Gastroesophageal sphincter (tissue), 4 donors: ENCODE measurements at regions not wholly inside any gene's neighbourhood (a gene's known extent, or its start where the extent isn't known, plus 50 kb on each side); places are given as distances from the start of the nearest gene placed in this dataset.

Experiments used
- ATAC-seq: fragments of 150-250 bp; one replicate; pipeline ENCODE4 v1.9.1; 2016; ENCODE audit warnings: mild to moderate bottlenecking, moderate library complexity
- H3K27ac ChIP-seq, 4 donors: fragments of 200-600 bp; sonication (generic) in 3 of 4; 1 replicate in 3 of 4; 2 replicates in 1 of 4; pipeline ENCODE4 v1.5.1; 2016 to 2019
- H3K27me3 ChIP-seq: fragments of 200-600 bp; sonication (generic); one replicate; pipeline ENCODE4 v1.5.1; 2019
- H3K36me3 ChIP-seq, 2 donors: fragments of 200-600 bp; sonication (generic); one replicate each; pipeline ENCODE4 v1.5.1; 2019; ENCODE audit warnings: control low read depth in 1 of 2
- H3K4me1 ChIP-seq, 3 donors: fragments of 200-600 bp; sonication (generic); 1 replicate in 2 of 3; 2 replicates in 1 of 3; pipeline ENCODE4 v1.5.1; 2016 to 2019; ENCODE audit warnings: control low read depth in 2 of 3
- H3K4me3 ChIP-seq, 2 donors: fragments of 200-600 bp; sonication (generic); one replicate each; pipeline ENCODE4 v1.5.1; 2019; ENCODE audit warnings: mild to moderate bottlenecking in 1 of 2, moderate library complexity in 1 of 2
- H3K9me3 ChIP-seq, 3 donors: fragments of 200-600 bp; sonication (generic); one replicate each; pipeline ENCODE4 v1.5.1; 2017 to 2019; ENCODE audit warnings: control low read depth in 2 of 3
- EP300 ChIP-seq: sonication (generic); formaldehyde crosslinking; IDR thresholded peaks from one replicate; pipeline ENCODE4 v1.6.1; 2017; ENCODE audit warnings: antibody characterized with exemption, mild to moderate bottlenecking
- POLR2A ChIP-seq, 2 donors: fragments of 450-650 bp; IDR thresholded peaks; one replicate each; pipeline ENCODE4 v1.6.1; 2017; ENCODE audit warnings: antibody characterized with exemption in 2 of 2, mild to moderate bottlenecking in 2 of 2, moderate library complexity in 1 of 2
- POLR2AphosphoS5 ChIP-seq: sonication (generic); formaldehyde crosslinking; IDR thresholded peaks from one replicate; pipeline ENCODE4 v1.6.1; 2017; ENCODE audit warnings: antibody characterized with exemption
- WGBS, 2 donors: methylation state at CpG; one replicate each; pipeline ENCODE4 v1.1.5; 2018; ENCODE audit warnings: low coverage in 1 of 2; 5-methylcytosine and 5-hydroxymethylcytosine counted together
- TF ChIP-seq, protein P1 (sequence below), 4 experiments: fragments of 200-600 bp in 2 of 4; fragments of 450-650 bp in 2 of 4; sonication (generic) in 1 of 4; IDR thresholded peaks; one replicate each; pipeline ENCODE4 v1.5.1; 2017 to 2019; ENCODE audit warnings: antibody characterized with exemption in 4 of 4, mild to moderate bottlenecking in 2 of 4, moderate library complexity in 2 of 4

DNA sequence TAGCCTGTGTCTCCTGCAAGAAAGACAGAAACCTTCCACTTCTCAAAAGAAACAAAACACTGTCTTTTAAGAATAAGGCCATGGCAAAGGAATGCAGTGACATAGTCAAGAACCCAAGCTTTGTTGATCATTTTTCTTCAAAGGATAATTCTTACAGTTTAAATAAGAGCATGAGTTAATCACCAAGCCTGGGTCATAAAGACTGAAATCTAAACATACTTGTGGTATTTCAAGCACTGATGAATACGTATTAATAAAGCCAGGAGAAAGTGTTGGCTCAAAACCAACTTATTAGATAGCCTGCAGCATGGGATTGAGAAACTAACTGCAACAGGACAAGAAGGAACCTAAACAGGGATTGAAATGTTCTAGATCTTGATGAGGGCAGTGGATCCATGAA, 143.3 kb upstream of the MTNR1B start:
- Histone ChIP-seq H3K36me3 (no peaks in the 10 kb centered on the region), H3K9me3 (no peaks in the 10 kb centered on the region), H3K27me3 (no peaks in the 10 kb centered on the region), H3K27ac (no peak overlapping the region), H3K4me3 (no peak overlapping the region), H3K4me1 (peaks cover 0 to 21% (median 3%) of the 10 kb centered on the region in 3 donors)
- ATAC-seq: no peak
- 33 to 50% methylated on average over 1 of the region's 1 CpG for WGBS, 2 donors
- TF ChIP-seq EP300 (no peak), POLR2AphosphoS5 (peak; percentile 19)

DNA sequence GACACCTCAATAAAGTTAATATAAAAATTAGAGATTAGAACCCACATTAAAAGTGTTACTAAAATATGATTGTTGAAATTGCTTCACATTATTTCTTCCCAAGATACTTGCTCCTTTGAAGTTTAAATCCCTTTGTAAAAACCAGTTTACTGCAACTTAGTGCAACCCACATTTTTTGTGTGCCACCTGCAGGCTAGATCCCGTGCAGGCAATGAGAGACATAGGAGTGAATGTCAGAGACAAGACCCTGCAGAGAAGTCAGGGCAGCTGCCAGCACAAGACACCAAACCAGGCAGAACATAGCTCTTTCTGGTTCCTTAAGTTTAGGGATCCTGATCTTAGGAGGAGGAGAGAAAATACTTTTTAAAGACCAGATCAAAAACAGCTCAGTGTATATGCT, 142.8 kb upstream of the MTNR1B start:
- Histone ChIP-seq H3K9me3 (no peaks in the 10 kb centered on the region), H3K27ac (no peak overlapping the region), H3K27me3 (no peaks in the 10 kb centered on the region), H3K36me3 (no peaks in the 10 kb centered on the region), H3K4me3 (no peak overlapping the region), H3K4me1 (peaks cover 0 to 21% (median 3%) of the 10 kb centered on the region in 3 donors)
- no peak for ATAC-seq
- no peak for TF ChIP-seq EP300
- TF ChIP-seq POLR2AphosphoS5: no peak
- no peak for TF ChIP-seq POLR2A (IDR thresholded peaks at IDR 0.05)
- TF ChIP-seq, protein P1, sequence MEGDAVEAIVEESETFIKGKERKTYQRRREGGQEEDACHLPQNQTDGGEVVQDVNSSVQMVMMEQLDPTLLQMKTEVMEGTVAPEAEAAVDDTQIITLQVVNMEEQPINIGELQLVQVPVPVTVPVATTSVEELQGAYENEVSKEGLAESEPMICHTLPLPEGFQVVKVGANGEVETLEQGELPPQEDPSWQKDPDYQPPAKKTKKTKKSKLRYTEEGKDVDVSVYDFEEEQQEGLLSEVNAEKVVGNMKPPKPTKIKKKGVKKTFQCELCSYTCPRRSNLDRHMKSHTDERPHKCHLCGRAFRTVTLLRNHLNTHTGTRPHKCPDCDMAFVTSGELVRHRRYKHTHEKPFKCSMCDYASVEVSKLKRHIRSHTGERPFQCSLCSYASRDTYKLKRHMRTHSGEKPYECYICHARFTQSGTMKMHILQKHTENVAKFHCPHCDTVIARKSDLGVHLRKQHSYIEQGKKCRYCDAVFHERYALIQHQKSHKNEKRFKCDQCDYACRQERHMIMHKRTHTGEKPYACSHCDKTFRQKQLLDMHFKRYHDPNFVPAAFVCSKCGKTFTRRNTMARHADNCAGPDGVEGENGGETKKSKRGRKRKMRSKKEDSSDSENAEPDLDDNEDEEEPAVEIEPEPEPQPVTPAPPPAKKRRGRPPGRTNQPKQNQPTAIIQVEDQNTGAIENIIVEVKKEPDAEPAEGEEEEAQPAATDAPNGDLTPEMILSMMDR (IDR thresholded peaks at IDR 0.05): no peak
- 57% methylated on average over 1 of the region's 1 CpG; no CpG with 5 or more reads in 1 of the 2 donors for WGBS, 2 donors

DNA sequence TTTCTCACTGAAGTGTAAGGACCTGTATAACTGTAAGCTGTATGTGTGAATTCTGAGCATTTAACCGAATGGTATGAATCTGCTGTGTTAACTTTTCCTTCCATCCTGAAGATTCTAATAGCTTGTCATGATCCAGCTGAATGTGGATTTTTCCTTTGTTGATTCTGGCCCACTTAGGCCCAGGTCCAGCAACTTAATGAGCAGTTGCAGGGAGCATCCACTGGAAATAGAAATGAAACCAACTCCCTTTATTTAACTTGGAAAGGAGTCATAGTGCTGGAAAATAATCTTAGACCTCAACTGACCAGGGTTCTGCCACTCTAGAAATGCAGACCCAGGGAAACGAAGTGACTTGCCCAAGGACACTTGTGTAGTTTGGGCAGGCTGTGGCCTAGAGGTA, 142.3 kb upstream of the MTNR1B start:
- no peak overlapping the region for H3K27ac ChIP-seq
- TF ChIP-seq POLR2A (IDR thresholded peaks at IDR 0.05) (no peak), EP300 (no peak), POLR2AphosphoS5 (no peak)
- TF ChIP-seq, protein P1 (IDR thresholded peaks at IDR 0.05): no peak
- no peak for ATAC-seq
- H3K9me3 ChIP-seq: no peaks in the 10 kb centered on the region
- no peaks in the 10 kb centered on the region for H3K27me3 ChIP-seq
- no peaks in the 10 kb centered on the region for H3K36me3 ChIP-seq
- peaks cover 0 to 21% (median 3%) of the 10 kb centered on the region in 3 donors for H3K4me1 ChIP-seq
- no peak overlapping the region for H3K4me3 ChIP-seq
- 42 to 50% methylated on average over 1 to 2 of the region's 2 CpGs for WGBS, 2 donors

DNA sequence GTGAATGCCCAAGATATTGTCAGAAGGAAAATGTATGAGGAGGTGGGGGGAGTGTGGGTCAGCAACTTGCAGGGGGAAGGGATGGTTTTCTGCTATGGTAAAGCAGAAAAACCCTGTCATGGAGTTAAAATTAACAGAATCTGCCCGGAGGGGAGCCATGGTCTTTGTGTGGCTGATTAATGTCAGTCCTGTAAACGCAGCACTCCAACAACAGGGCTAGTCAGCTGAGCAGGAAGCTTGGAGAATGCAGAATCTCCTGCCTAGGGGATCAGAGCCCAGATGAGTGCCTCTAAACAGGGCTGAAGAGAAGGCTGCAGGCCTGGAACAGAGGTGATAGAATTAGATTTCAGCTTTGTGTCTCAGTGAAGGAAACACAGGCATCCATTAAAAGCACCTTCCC, 140.9 kb upstream of the MTNR1B start:
- H3K9me3 ChIP-seq: no peaks in the 10 kb centered on the region
- H3K4me3 ChIP-seq: no peak overlapping the region
- H3K4me1 ChIP-seq: peaks cover 0 to 21% (median 3%) of the 10 kb centered on the region in 3 donors
- WGBS, 2 donors: 25 to 83% methylated on average over 1 of the region's 2 CpGs
- H3K36me3 ChIP-seq: no peaks in the 10 kb centered on the region
- TF ChIP-seq, protein P1 (IDR thresholded peaks at IDR 0.05): no peak
- H3K27ac ChIP-seq: no peak overlapping the region
- ATAC-seq: no peak
- no peaks in the 10 kb centered on the region for H3K27me3 ChIP-seq

DNA sequence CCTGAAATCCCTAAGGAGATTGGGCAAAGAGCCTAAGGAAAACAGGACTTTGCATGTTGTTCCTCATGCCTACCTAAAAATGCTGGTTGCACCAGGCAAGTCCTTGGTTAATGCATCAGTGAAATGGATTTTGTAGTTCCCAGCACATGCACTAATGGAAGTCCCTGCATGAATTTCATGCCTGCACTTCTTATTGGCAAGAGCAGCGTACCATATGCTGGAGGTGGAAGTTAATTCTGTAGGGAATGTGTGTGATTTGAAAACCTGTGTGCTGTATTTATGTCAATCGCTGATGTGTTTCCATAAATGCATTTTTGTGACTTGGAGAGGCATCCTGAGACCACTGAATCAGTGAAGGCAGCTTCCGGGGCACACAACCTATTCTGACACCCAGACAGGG, 140.3 kb upstream of the MTNR1B start:
- 96 to 100% methylated on average over 1 to 2 of the region's 3 CpGs for WGBS, 2 donors
- no peaks in the 10 kb centered on the region for H3K27me3 ChIP-seq
- TF ChIP-seq POLR2A (IDR thresholded peaks at IDR 0.05) (no peak), POLR2AphosphoS5 (no peak), EP300 (no peak)
- TF ChIP-seq, protein P1 (IDR thresholded peaks at IDR 0.05): no peak
- ATAC-seq: no peak
- no peak overlapping the region for H3K4me3 ChIP-seq
- peaks cover 0 to 22% (median 3%) of the 10 kb centered on the region in 3 donors for H3K4me1 ChIP-seq
- no peaks in the 10 kb centered on the region for H3K36me3 ChIP-seq
- no peaks in the 10 kb centered on the region for H3K9me3 ChIP-seq
- H3K27ac ChIP-seq: no peak overlapping the region
